Activated CD8-positive, alpha-beta T cell treated with anti-CD3 and anti-CD28 coated beads for 36 hours (primary cell): ENCODE measurements at regions not wholly inside any gene's neighbourhood (a gene's known extent, or its start where the extent isn't known, plus 50 kb on each side); places are given as distances from the start of the nearest gene placed in this dataset.

Experiments used
- ATAC-seq: fragments of 200-7000 bp; cut with Tn5 transposase; one replicate; pipeline ENCODE4 v1.10.0; 2021; ENCODE audit warnings: mild to moderate bottlenecking, moderate library complexity
- CTCF ChIA-PET: fragments of 350-600 bp; sonication (Branson Sonifier 250); formaldehyde crosslinking; loops from one replicate; lab custom pipeline; 2021; ENCODE audit warnings: antibody characterized with exemption; lab: Charles Lee
- POLR2A ChIA-PET: fragments of 350-600 bp; sonication (Branson Sonifier 250); formaldehyde crosslinking; loops from one replicate; lab custom pipeline; 2021; ENCODE audit warnings: antibody characterized with exemption; lab: Charles Lee
- DNase-seq: peaks from one replicate; pipeline ENCODE4 v3.0.0-alpha.2; 2020
- H3K27ac Mint-ChIP-seq: one replicate; pipeline ENCODE4 v1.8.0; 2021; ENCODE audit warnings: mild to moderate bottlenecking, mixed read lengths
- H3K27me3 Mint-ChIP-seq: one replicate; pipeline ENCODE4 v1.8.0; 2021; ENCODE audit warnings: mixed read lengths
- H3K36me3 Mint-ChIP-seq: one replicate; pipeline ENCODE4 v1.8.0; 2021; ENCODE audit warnings: low read depth, mixed read lengths
- H3K4me1 Mint-ChIP-seq: one replicate; pipeline ENCODE4 v1.8.0; 2021; ENCODE audit warnings: low read depth, mixed read lengths
- H3K4me3 Mint-ChIP-seq: one replicate; pipeline ENCODE4 v1.8.0; 2021; ENCODE audit warnings: mild to moderate bottlenecking, moderate library complexity, mixed read lengths
- H3K9me3 Mint-ChIP-seq: one replicate; pipeline ENCODE4 v1.8.0; 2021; ENCODE audit warnings: mixed read lengths
- CTCF ChIP-seq: fragments of 200-600 bp; IDR thresholded peaks from one replicate; pipeline ENCODE4 v1.8.0; 2022; ENCODE audit warnings: antibody characterized with exemption, mild to moderate bottlenecking
- intact Hi-C: fragments of 100-400 bp; cut with micrococcal nuclease; formaldehyde crosslinking; loops from one replicate; pipeline ENCODE4 v1.10.0; 2022

DNA sequence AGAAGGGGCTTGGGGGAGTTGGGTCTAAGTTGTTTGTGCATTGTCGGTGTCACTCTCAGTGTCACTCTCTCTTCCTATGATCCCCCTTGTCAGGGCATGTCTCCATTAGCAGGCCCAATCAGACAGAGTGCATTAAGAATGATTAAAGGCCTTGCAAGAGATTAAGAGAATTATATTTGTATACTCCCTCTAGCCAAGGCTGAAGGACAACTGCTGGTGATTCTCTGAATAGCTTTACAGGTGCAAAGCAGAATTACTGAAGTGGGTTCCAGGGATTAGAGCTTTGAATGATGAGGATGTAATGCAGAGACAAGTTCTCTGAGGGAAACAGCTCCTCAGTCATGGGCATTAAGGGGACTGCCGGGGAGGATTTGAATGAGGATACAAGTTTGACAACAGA lies 104.8 kb upstream of the LGALSL start:
- no peak overlapping the region for H3K4me3 Mint-ChIP-seq
- no peak for ATAC-seq
- intact Hi-C loops = no loop called here
- H3K36me3 Mint-ChIP-seq = no peaks in the 10 kb centered on the region
- ChIA-PET CTCF (interaction anchor here (1.1 to 3.0 kb wide), 3 partner anchors 18 to 140 kb away, joined by 3 to 18 read pairs (median 3); no protein-coding TSS in a partner anchor), POLR2A (no interaction called here)
- no peak overlapping the region for H3K27ac Mint-ChIP-seq
- TF ChIP-seq CTCF = no peak
- H3K9me3 Mint-ChIP-seq = peaks cover 3% of the 10 kb centered on the region
- no peaks in the 10 kb centered on the region for H3K4me1 Mint-ChIP-seq
- H3K27me3 Mint-ChIP-seq = peaks cover 1% of the 10 kb centered on the region
- no peak for DNase-seq

GRCh38 chr2:64350996-64351395 lies 103.0 kb upstream of the LGALSL start:
- CTCF ChIA-PET = no interaction called here

GRCh38 chr2:64352292-64352691 lies 101.7 kb upstream of the LGALSL start:
- DNase-seq (no peak), ATAC-seq (peak; percentile 62)
- Mint-ChIP-seq H3K27me3 (peaks cover 12% of the 10 kb centered on the region), H3K9me3 (peaks cover 3% of the 10 kb centered on the region), H3K4me3 (no peak overlapping the region), H3K27ac (no peak overlapping the region), H3K4me1 (no peaks in the 10 kb centered on the region), H3K36me3 (no peaks in the 10 kb centered on the region)
- ChIA-PET POLR2A (no interaction called here), CTCF (interaction anchor here (0.6 to 2.0 kb wide), 3 partner anchors 21 to 136 kb away, joined by 3 to 9 read pairs (median 6); no protein-coding TSS in a partner anchor)
- TF ChIP-seq CTCF = no peak
- intact Hi-C loops = no loop called here

More at GRCh38 chr2:64350996-64351395, 103.0 kb upstream of the LGALSL start:
- Mint-ChIP-seq H3K36me3 (no peaks in the 10 kb centered on the region), H3K4me3 (no peak overlapping the region), H3K27ac (no peak overlapping the region), H3K9me3 (peaks cover 3% of the 10 kb centered on the region), H3K27me3 (peaks cover 5% of the 10 kb centered on the region), H3K4me1 (no peaks in the 10 kb centered on the region)
- ATAC-seq (no peak), DNase-seq (no peak)
- TF ChIP-seq CTCF = no peak
- intact Hi-C loops = no loop called here
- POLR2A ChIA-PET = no interaction called here

GRCh38 chr2:64354857-64355680 lies 98.9 kb upstream of the LGALSL start:
- DNase-seq (no peak), ATAC-seq (no peak)
- intact Hi-C loops = no loop called here
- Mint-ChIP-seq H3K27ac (no peak overlapping the region), H3K4me1 (peaks cover 4% of the 10 kb centered on the region), H3K9me3 (peaks cover 3% of the 10 kb centered on the region), H3K4me3 (no peak overlapping the region), H3K36me3 (no peaks in the 10 kb centered on the region), H3K27me3 (peaks cover 16% of the 10 kb centered on the region)
- POLR2A ChIA-PET = no interaction called here
- TF ChIP-seq CTCF = no peak
- CTCF ChIA-PET = interaction anchor here (1.0 kb wide), 1 partner anchor 25 kb away, joined by 3 read pairs; no protein-coding TSS in a partner anchor

- no peak overlapping the region for H3K27ac Mint-ChIP-seq
- no peak for DNase-seq
- H3K27me3 Mint-ChIP-seq = peaks cover 18% of the 10 kb centered on the region
- intact Hi-C loops = no loop called here
- peaks cover 3% of the 10 kb centered on the region for H3K9me3 Mint-ChIP-seq
- POLR2A ChIA-PET = no interaction called here
- H3K36me3 Mint-ChIP-seq = no peaks in the 10 kb centered on the region
- TF ChIP-seq CTCF = no peak
- no peak overlapping the region for H3K4me3 Mint-ChIP-seq
- ATAC-seq = no peak
- CTCF ChIA-PET = interaction anchor here (2.0 kb wide), 1 partner anchor 16 kb away, joined by 4 read pairs; no protein-coding TSS in a partner anchor
- peaks cover 4% of the 10 kb centered on the region for H3K4me1 Mint-ChIP-seq
Observed at GRCh38 chr2:64356906-64357305, 97.1 kb upstream of the LGALSL start.
